Stimulated activated effector memory CD8-positive, alpha-beta T cell treated with anti-CD3 and anti-CD28 coated beads, Interleukin-12 subunit alpha, Interleukin-12 subunit beta, amount 100 ng/mL, for 72 hours (primary cell): ENCODE measurements at regions not wholly inside any gene's neighbourhood (a gene's known extent, or its start where the extent isn't known, plus 50 kb on each side); places are given as distances from the start of the nearest gene placed in this dataset.
A peak's percentile ranks its signal among the peaks of the same experiment; 100 is the strongest.

ENCODE experiments used
- ATAC-seq: fragments of 150-1000 bp; cut with Tn5 transposase; 2 replicates; pipeline ENCODE4 v1.10.0; 2021
- DNase-seq, 2 donors: peaks; one replicate each; pipeline ENCODE4 v3.0.0; 2021 to 2022; ENCODE audit warnings: low spot score in 2 of 2
- H3K27ac Mint-ChIP-seq: one replicate; pipeline ENCODE4 v1.8.0; 2022; ENCODE audit warnings: mild to moderate bottlenecking, mixed read lengths
- H3K36me3 Mint-ChIP-seq: one replicate; pipeline ENCODE4 v1.8.0; 2022; ENCODE audit warnings: mild to moderate bottlenecking, mixed read lengths
- H3K4me1 Mint-ChIP-seq: one replicate; pipeline ENCODE4 v1.8.0; 2022; ENCODE audit warnings: mixed read lengths
- H3K4me3 Mint-ChIP-seq: one replicate; pipeline ENCODE4 v1.8.0; 2022; ENCODE audit warnings: mild to moderate bottlenecking, mixed read lengths
- H3K9me3 Mint-ChIP-seq: one replicate; pipeline ENCODE4 v1.8.0; 2022; ENCODE audit warnings: mixed read lengths

- no peak for ATAC-seq
- no peak overlapping the region for H3K4me3 Mint-ChIP-seq
- no peaks in the 10 kb centered on the region for H3K4me1 Mint-ChIP-seq
- no peak for DNase-seq
- no peak overlapping the region for H3K27ac Mint-ChIP-seq
- no peaks in the 10 kb centered on the region for H3K36me3 Mint-ChIP-seq
- H3K9me3 Mint-ChIP-seq = no peaks in the 10 kb centered on the region
Observed at GRCh38 chr10:21304198-21304597, 221.3 kb downstream of the SKIDA1 start.

GRCh38 chr10:21300551-21300950, 224.9 kb downstream of the SKIDA1 start:
- H3K9me3 Mint-ChIP-seq = no peaks in the 10 kb centered on the region
- ATAC-seq (no peak), DNase-seq (no peak)
- no peak overlapping the region for H3K27ac Mint-ChIP-seq
- H3K36me3 Mint-ChIP-seq = no peaks in the 10 kb centered on the region
- H3K4me1 Mint-ChIP-seq = no peaks in the 10 kb centered on the region
- H3K4me3 Mint-ChIP-seq = no peak overlapping the region

- H3K36me3 Mint-ChIP-seq = no peaks in the 10 kb centered on the region
- H3K9me3 Mint-ChIP-seq = no peaks in the 10 kb centered on the region
- H3K4me1 Mint-ChIP-seq = no peaks in the 10 kb centered on the region
- no peak overlapping the region for H3K27ac Mint-ChIP-seq
- DNase-seq (no peak), ATAC-seq (no peak)
- H3K4me3 Mint-ChIP-seq = no peak overlapping the region
Observed at GRCh38 chr10:21299330-21299729, 226.2 kb downstream of the SKIDA1 start.

GRCh38 chr10:21298701-21299100, 226.8 kb downstream of the SKIDA1 start:
- no peak overlapping the region for H3K27ac Mint-ChIP-seq
- ATAC-seq (no peak), DNase-seq (no peak)

GRCh38 chr10:21297603-21298383, 227.7 kb downstream of the SKIDA1 start:
- H3K27ac Mint-ChIP-seq = no peak overlapping the region
- ATAC-seq = no peak
- H3K4me1 Mint-ChIP-seq = no peaks in the 10 kb centered on the region
- no peak overlapping the region for H3K4me3 Mint-ChIP-seq
- DNase-seq = no peak
- H3K9me3 Mint-ChIP-seq = no peaks in the 10 kb centered on the region
- H3K36me3 Mint-ChIP-seq = no peaks in the 10 kb centered on the region

More at GRCh38 chr10:21298701-21299100, 226.8 kb downstream of the SKIDA1 start:
- H3K4me1 Mint-ChIP-seq = no peaks in the 10 kb centered on the region
- H3K4me3 Mint-ChIP-seq = no peak overlapping the region
- no peaks in the 10 kb centered on the region for H3K9me3 Mint-ChIP-seq
- H3K36me3 Mint-ChIP-seq = no peaks in the 10 kb centered on the region

GRCh38 chr10:21296575-21297355, 228.7 kb downstream of the SKIDA1 start:
- no peaks in the 10 kb centered on the region for H3K9me3 Mint-ChIP-seq
- H3K36me3 Mint-ChIP-seq = no peaks in the 10 kb centered on the region
- DNase-seq (no peak), ATAC-seq (no peak)
- no peaks in the 10 kb centered on the region for H3K4me1 Mint-ChIP-seq
- no peak overlapping the region for H3K27ac Mint-ChIP-seq
- H3K4me3 Mint-ChIP-seq = no peak overlapping the region

- no peak overlapping the region for H3K27ac Mint-ChIP-seq
- H3K36me3 Mint-ChIP-seq = no peaks in the 10 kb centered on the region
- H3K4me1 Mint-ChIP-seq = no peaks in the 10 kb centered on the region
- no peaks in the 10 kb centered on the region for H3K9me3 Mint-ChIP-seq
- ATAC-seq = no peak
- H3K4me3 Mint-ChIP-seq = no peak overlapping the region
- no peak for DNase-seq
Observed at GRCh38 chr10:21293518-21294356, 231.7 kb downstream of the SKIDA1 start.

- H3K9me3 Mint-ChIP-seq = no peaks in the 10 kb centered on the region
- H3K4me1 Mint-ChIP-seq = no peaks in the 10 kb centered on the region
- no peak overlapping the region for H3K4me3 Mint-ChIP-seq
- DNase-seq = no peak
- no peak overlapping the region for H3K27ac Mint-ChIP-seq
- H3K36me3 Mint-ChIP-seq = no peaks in the 10 kb centered on the region
- ATAC-seq = no peak
Observed at GRCh38 chr10:21292763-21293517, 232.5 kb downstream of the SKIDA1 start.

GRCh38 chr10:21290499-21291160, 234.9 kb downstream of the SKIDA1 start:
- Mint-ChIP-seq H3K4me3 (no peak overlapping the region), H3K4me1 (no peaks in the 10 kb centered on the region), H3K27ac (no peak overlapping the region), H3K36me3 (no peaks in the 10 kb centered on the region), H3K9me3 (no peaks in the 10 kb centered on the region)
- no peak for DNase-seq
- no peak for ATAC-seq

- no peaks in the 10 kb centered on the region for H3K36me3 Mint-ChIP-seq
- no peak overlapping the region for H3K4me3 Mint-ChIP-seq
- H3K9me3 Mint-ChIP-seq = no peaks in the 10 kb centered on the region
- H3K4me1 Mint-ChIP-seq = no peaks in the 10 kb centered on the region
- ATAC-seq = no peak
- H3K27ac Mint-ChIP-seq = no peak overlapping the region
- DNase-seq = no peak
Observed at GRCh38 chr10:21289961-21290360, 235.5 kb downstream of the SKIDA1 start.

GRCh38 chr10:21289271-21289670, 236.2 kb downstream of the SKIDA1 start:
- DNase-seq = no peak
- no peaks in the 10 kb centered on the region for H3K4me1 Mint-ChIP-seq

GRCh38 chr10:21285742-21286331, 239.6 kb downstream of the SKIDA1 start:
- H3K36me3 Mint-ChIP-seq = no peaks in the 10 kb centered on the region
- no peak for DNase-seq
- no peaks in the 10 kb centered on the region for H3K9me3 Mint-ChIP-seq
- ATAC-seq = peak; percentile 36
- no peak overlapping the region for H3K4me3 Mint-ChIP-seq
- H3K27ac Mint-ChIP-seq = no peak overlapping the region
- H3K4me1 Mint-ChIP-seq = no peaks in the 10 kb centered on the region

More at GRCh38 chr10:21289271-21289670, 236.2 kb downstream of the SKIDA1 start:
- no peaks in the 10 kb centered on the region for H3K9me3 Mint-ChIP-seq
- H3K4me3 Mint-ChIP-seq = no peak overlapping the region
- no peak overlapping the region for H3K27ac Mint-ChIP-seq
- no peaks in the 10 kb centered on the region for H3K36me3 Mint-ChIP-seq
- no peak for ATAC-seq

GRCh38 chr10:21285207-21285606, 240.3 kb downstream of the SKIDA1 start:
- ATAC-seq (no peak), DNase-seq (no peak)
- H3K4me1 Mint-ChIP-seq = no peaks in the 10 kb centered on the region
- no peak overlapping the region for H3K4me3 Mint-ChIP-seq
- H3K27ac Mint-ChIP-seq = no peak overlapping the region
- H3K9me3 Mint-ChIP-seq = no peaks in the 10 kb centered on the region
- no peaks in the 10 kb centered on the region for H3K36me3 Mint-ChIP-seq

- no peaks in the 10 kb centered on the region for H3K9me3 Mint-ChIP-seq
- no peak overlapping the region for H3K27ac Mint-ChIP-seq
- no peak overlapping the region for H3K4me3 Mint-ChIP-seq
- no peaks in the 10 kb centered on the region for H3K4me1 Mint-ChIP-seq
- DNase-seq = no peak
- H3K36me3 Mint-ChIP-seq = no peaks in the 10 kb centered on the region
- no peak for ATAC-seq
Observed at GRCh38 chr10:21284301-21284700, 241.2 kb downstream of the SKIDA1 start.
